Epidermal melanocyte (primary cell): ENCODE measurements at regions not wholly inside any gene's neighbourhood (a gene's known extent, or its start where the extent isn't known, plus 50 kb on each side); places are given as distances from the start of the nearest gene placed in this dataset.

Experiments used
- DNase-seq: peaks from one replicate; pipeline ENCODE4 v3.0.0; 2011; ENCODE audit warnings: low spot score; ENCODE audit not compliant: insufficient read length

DNA sequence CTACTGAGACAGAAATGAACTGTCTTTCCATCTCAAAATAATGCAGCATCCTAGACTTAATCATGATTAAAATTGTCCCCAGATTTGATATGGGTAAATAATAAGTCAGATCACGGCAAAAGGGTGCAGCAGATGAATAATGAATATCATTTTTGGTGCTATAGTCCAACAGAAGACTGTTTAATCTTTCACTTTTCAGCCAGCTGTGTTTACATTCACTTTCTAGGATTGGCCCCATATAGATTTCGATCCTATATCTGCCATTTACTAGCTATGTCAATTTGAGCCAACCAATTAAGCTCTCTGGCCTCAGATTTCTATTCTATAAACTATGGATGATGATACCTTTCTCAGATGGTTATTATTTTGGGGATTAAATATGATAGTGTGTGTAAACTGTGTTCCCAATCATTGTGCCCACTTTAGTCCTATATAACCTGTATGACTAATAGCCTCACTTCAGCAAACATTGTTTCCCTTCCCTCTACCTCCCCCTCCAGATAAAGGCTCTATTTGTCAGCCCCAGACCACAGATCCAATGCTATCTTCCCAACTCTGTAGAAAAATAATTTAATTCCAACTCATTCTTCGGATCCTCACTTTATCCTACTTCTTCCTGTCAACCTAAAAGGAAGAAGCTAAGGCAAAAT is 53.6 kb upstream of the NT5E start:
- DNase-seq, result no peak

DNA sequence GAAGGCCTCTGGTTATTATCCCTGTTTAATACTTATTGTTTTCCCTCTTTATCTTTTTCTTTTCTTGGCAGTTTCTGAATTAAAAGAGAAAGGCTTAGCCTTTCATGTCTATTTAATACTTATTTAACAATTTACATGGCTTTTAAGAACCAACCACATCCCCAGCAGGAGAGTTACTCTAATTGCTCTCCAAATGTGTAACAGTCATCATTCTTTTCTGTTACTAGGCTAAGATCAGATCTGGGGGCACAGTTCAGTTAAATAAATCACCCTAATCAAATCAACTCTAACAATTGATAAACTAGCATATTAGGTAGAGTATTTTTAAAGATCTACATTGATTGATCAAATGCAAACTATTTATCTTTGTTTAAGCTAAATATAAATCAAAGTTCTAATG is 54.1 kb upstream of the NT5E start:
- no peak for DNase-seq

DNA sequence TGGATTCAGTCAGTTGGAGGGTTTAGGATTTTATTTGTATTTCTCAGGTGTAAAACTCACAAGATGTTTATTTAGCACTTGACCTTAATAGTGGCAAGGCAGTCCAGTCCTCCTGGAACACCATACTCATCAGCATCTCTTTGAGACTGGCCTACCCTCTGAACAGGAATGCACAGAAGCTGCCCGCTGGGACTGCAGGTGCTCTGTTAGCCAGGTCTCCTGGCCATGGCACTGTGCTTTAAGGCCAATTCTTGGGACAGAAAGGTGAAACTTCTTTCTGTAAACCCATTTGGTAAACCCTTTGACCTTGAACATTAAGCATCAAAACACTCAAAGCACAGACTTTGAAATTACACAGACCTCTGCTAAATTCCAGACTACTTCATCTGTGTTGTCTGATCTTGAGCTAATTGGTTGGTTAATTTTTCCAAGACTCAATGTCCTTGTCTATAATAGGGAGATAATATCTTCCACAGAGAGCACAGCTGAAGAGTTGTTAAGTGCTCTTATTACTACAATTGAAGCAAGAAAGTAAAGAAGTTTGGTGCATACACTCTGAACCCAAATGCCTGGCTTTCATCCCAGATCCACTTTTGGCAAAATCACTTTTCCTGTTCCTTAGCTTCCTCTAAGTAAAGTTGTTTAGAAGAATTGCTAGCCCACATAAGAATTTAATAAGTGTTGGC is 54.9 kb upstream of the NT5E start:
- no peak for DNase-seq

- no peak for DNase-seq
Observed at GRCh38 chr6:85394199-85394598, 55.7 kb upstream of the NT5E start.

DNA sequence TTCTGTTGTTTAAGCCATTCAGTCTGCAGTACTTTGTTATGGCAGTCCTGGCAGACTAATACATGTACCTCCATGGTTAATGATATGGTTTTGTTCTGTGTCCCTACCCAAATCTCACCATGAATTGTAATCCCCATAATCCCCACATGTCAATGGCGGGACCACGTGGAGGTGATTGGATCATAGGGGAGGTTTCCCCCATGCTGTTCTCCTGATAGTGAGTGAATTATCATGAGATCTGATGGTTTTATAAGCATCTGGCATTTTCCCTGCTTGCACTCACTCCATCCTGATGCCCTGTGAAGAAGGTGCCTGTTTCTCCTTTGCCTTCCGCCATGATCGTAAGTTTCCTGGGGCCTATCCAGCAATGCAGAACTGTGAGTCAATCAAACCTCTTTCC is 57.5 kb upstream of the NT5E start:
- no peak for DNase-seq

GRCh38 chr6:85390775-85391174 is 59.1 kb upstream of the NT5E start:
- DNase-seq, result no peak

- DNase-seq, result no peak
Observed at GRCh38 chr6:85390105-85390728, 59.7 kb upstream of the NT5E start.

DNA sequence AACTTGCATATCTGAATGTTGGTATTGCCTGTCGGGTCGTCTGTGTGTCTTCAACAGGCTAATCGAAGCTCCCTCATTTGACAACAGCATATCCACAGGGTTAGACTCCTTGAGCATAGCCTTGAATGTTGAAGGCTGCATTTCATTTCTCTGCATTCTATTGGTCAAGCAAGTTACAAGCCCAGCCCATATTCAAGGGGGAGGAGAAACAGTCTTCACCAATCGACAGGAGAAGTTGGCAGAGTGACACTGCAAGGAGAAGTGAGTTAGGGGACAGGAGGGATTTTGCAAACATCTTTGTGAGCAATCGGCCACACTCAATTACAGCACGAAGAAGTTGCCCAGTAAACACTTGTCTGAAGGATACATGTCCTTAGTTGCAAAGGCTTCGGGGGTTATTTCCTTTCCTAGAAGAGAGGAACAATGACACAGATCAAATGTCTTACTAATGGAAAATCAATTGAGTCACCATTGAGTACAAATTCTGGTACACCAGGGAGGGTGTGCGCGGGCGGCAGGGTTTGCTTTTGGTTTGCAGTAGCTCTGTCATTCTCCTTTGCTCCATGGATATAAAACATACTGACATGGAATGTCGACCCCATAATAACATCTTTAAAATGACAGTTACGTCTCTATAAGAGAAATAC is 60.6 kb upstream of the NT5E start:
- DNase-seq, result no peak

DNA sequence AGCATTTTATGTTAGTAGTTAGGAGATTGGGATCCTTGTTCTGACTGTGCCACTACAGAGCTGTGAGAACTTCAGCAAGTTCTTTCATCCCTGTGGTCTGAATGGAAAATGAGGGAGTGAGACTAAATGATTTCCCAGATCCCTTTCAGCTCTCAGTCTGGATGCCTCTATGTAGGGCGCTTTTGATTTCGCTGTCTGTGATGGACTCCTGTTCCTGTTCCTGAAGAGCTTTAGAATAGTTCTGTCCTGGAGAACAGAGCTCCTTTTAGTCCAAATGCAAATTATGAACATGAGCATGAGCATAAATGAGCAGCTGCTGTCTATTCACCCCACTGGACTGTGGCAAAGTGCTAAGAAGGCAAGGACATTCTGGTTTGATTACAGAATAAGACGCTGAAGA is 61.4 kb upstream of the NT5E start:
- DNase-seq, result no peak

DNA sequence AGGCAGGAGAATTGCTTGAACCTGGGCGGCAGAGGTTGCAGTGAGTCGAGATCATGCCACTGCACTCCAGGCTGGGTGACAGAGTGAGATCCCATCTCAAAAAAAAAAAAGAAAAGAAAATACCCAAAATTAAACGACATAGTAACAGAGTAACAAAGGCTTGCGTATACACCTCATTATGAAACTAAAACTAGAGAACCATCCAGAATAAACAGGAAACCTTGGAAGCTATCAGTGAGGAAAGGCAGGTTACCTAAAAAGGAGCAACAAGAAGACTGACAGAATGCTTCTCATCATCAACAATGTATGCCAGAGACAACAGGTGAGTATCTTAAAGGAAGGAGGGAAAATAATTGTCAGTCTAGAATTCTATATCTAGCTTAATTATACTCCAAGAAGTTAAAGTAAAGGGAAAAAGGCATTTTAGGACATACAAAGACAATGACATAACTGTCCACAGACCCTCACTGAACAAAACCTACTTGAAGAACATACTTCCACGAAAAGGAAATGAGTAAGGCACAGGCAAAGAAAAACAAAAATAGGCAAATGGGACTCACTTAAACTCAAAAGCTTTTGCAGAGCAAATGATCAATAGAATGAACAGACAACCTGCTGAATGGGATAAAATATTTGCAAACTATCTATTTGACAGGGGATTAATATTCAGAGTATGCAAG is 64.1 kb upstream of the NT5E start:
- DNase-seq, result no peak

DNA sequence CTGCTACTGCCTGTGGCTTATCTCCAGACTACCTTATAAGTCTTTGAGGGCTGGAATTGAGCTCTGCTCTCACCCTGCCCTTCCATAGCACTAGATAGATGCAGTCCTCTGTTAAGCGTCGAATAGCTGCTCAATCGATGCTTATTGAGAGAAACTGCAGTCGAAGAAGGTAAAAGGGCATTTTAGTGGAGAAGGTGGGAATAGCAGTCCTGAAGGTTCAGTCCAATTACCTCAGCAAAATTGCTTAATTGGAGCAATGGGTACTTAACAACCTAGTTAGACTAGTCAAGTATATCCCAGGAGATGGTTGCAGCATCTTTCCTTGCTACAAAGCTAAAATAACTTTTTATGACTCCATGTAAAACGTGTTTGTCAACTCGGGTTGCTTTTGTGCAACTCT is 66.8 kb upstream of the NT5E start:
- DNase-seq, result no peak

DNA sequence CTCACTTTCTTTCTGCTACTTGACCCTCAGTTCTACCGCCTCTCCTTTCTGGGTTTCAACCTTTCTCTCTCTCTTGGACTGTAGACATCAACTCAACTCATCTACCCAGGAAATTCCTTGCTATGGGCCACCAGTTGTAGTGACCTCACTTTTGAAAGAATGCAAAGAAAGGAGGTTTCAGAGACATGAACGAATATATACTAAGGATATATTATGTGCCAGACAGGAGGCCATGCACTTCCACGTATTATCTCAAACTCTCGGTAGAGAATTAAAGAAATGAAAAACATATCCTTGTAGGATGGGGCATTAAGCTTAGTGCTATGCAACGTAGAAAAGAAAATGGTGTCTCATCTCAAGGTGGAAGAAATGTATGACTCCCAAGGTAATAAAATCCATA is 67.3 kb upstream of the NT5E start:
- DNase-seq, result no peak

GRCh38 chr6:85372915-85373270 is 77.0 kb upstream of the NT5E start:
- no peak for DNase-seq

GRCh38 chr6:85372188-85372914 is 77.5 kb upstream of the NT5E start:
- DNase-seq, result no peak

- DNase-seq, result no peak
Observed at GRCh38 chr6:85368631-85369030, 81.3 kb upstream of the NT5E start.

- no peak for DNase-seq
Observed at GRCh38 chr6:85364344-85364743, 85.5 kb upstream of the NT5E start.

DNA sequence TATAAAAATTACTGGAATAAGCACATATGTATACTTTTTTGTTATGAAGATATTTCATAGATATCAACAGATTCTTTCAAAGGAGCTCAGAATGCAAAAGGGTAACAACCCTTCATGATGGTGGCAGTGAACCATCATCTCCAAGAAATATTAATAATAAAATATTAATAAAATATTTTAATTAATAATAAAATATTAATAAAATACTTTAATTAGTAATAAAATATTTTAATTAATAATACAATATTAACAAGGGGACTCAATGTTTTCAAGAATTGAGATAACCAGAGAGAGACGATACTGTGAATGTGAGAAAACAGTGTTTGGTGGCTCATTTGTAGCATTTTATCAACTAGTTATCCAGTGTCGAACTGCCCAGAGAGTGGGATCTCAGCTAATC is 86.0 kb upstream of the NT5E start:
- no peak for DNase-seq

DNA sequence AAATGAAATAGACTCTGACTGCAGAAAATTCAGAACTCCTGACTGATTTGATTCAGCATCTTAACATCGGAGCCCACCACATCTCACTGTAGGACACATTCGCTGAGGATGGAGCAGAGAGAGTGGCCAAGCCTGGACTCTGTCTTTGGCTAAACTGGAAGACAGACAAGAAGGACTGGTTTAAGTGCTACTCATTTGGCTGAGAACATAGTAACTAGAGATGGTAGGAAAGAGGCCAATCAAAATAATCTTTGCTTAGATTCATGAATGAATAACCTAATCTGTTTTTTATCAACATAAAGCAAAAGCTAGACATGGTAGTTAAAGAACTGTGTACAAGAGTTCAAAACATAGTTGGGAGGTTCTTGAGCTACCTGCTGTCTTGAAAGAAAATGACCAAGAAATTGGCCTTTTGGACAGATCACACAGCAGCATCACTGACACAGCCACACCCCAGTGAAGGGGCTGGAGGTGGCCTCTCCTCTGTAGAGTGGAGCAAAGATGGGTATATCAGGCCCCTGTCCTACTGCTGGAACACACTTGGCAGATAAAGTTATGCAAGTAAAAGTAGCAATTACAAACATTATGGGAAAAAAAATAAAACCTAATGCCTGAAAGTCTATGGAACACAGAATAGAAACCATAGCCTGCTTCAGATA is 87.1 kb upstream of the NT5E start:
- no peak for DNase-seq

- DNase-seq, result no peak
Observed at GRCh38 chr6:85361643-85362014, 88.3 kb upstream of the NT5E start.

DNA sequence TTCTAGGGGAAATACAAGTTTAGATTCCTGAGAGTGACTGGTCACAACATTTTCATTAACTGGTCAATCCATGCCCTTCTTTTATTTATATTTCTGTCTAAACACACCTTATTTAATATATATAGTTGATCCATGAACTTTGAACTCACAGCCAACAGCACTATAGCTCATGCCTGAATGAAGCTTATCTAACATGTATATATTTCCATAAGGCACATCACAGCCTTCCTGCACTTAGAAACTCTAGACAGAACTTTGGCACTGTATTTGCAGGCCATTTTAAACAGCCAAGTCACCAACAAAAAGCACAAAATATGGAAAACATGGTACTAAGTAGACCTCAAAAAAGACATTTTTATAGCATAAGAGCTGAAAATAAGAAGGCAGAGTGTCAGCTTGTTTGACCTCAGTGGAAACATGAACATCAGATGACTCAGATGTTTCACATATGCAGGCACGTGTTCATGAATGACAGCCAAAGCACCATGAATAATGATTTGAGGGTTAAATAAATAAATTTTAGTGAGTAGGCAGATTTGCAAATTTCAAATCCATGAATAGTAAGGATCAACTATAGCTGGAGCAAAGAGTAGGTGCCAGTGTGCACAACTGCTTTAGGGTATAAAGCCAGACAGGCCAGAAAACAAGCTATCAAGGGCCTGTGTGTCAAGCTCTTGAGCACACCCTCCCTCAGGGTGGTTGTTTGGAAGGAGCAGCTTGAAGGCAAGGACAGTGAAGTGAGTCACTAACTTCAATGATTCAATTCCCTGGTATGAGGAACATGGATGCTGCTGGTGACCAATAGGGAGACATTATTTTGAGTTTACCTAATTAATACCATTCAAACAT is 88.9 kb upstream of the NT5E start:
- DNase-seq, result no peak
